ENCODE measurements at regions not wholly inside any gene's neighbourhood (a gene's known extent, or its start where the extent isn't known, plus 50 kb on each side); places are given as distances from the start of the nearest gene placed in this dataset.

DNA sequence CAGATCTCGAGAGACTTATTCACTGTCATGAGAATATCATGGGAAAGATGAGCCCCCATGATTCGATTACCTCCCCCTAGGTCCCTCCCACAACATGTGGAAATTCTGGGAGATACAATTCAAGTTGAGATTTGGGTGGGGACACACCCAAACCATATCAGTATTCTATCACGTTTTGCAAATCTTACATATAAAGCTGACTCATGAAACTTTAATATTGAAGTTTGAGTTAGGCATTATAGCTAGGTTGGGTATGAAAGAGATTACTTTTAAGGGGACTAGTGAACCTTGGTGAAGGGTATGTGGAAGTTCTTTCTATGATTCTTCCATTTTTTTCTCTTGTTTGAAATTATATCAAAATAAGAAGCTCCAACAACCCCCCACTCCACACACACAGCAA lies 117.7 kb upstream of the RASGRP1 start:
- Histone ChIP-seq H3K9me3 (ENCODE audit: control insufficient read depth in 1 of 2, insufficient read depth in 1 of 2, low read length in 2 of 2) (no peaks in the 10 kb centered on the region), H3K27ac (ENCODE audit: low read depth in 1 of 2, low read length in 2 of 2) (no peak overlapping the region), H3K4me3 (ENCODE audit: low read length) (no peak overlapping the region), H3K36me3 (ENCODE audit: insufficient read depth, low read length) (no peaks in the 10 kb centered on the region), H3K27me3 (ENCODE audit: control insufficient read depth in 1 of 2, insufficient read depth in 2 of 2, low read length in 2 of 2) (no peaks in the 10 kb centered on the region), H3K4me1 (ENCODE audit: insufficient read depth, low read length) (peaks cover 55% of the 10 kb centered on the region)
- no peaks in the 10 kb centered on the region for H3K9me3 Mint-ChIP-seq
- POLR2A ChIA-PET, result interaction anchor here (1.0 to 11.2 kb wide), 11 partner anchors 10 to 208 kb away, joined by 3 to 379 read pairs (median 6); partner anchors contain the start of gene RASGRP1
- intact Hi-C loops (cut with DNase I, micrococcal nuclease), result loop anchor here in 1 of 2 experiments (10.0 kb wide), 1 partner anchor 48 kb away; no protein-coding TSS in a partner anchor
- DNase-seq, result no peak
- no peak overlapping the region for H3K27ac Mint-ChIP-seq
- no peaks in the 10 kb centered on the region for H3K27me3 Mint-ChIP-seq
- CTCF ChIA-PET, result interaction anchor here (0.8 to 11.2 kb wide), 13 partner anchors 9 to 242 kb away, joined by 3 to 247 read pairs (median 6); partner anchors contain the start of gene RASGRP1
- no peaks in the 10 kb centered on the region for H3K36me3 Mint-ChIP-seq (ENCODE audit: low read depth)
- peaks cover 84% of the 10 kb centered on the region for H3K4me1 Mint-ChIP-seq (ENCODE audit: low read depth)
- no peak overlapping the region for H3K4me3 Mint-ChIP-seq
- TF ChIP-seq, protein P1, sequence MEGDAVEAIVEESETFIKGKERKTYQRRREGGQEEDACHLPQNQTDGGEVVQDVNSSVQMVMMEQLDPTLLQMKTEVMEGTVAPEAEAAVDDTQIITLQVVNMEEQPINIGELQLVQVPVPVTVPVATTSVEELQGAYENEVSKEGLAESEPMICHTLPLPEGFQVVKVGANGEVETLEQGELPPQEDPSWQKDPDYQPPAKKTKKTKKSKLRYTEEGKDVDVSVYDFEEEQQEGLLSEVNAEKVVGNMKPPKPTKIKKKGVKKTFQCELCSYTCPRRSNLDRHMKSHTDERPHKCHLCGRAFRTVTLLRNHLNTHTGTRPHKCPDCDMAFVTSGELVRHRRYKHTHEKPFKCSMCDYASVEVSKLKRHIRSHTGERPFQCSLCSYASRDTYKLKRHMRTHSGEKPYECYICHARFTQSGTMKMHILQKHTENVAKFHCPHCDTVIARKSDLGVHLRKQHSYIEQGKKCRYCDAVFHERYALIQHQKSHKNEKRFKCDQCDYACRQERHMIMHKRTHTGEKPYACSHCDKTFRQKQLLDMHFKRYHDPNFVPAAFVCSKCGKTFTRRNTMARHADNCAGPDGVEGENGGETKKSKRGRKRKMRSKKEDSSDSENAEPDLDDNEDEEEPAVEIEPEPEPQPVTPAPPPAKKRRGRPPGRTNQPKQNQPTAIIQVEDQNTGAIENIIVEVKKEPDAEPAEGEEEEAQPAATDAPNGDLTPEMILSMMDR (IDR thresholded peaks at IDR 0.05), result no peak
- ATAC-seq (ENCODE audit: poor library complexity), result no peak

DNA sequence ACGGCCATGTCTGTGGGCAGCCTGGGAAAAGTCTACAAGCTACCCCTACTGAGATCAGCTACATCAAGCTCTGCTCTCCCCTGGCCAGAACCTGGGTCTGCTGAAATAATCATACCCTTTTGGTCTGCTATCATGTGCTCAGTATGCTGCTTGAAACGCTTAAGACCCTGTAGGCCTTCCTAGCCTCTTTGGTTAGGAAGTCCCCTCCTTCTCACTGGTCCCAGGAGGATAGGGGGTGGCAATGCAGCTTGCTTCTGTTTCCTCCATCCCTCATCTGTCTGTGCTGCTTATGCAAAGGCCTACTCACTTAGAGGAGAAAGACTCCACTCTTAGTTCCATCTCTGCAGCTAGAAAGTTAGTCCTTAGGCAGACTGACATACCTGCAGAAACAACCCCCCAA lies 118.2 kb upstream of the RASGRP1 start:
- no peaks in the 10 kb centered on the region for H3K36me3 ChIP-seq (ENCODE audit: insufficient read depth, low read length)
- Mint-ChIP-seq H3K4me1 (ENCODE audit: low read depth) (peaks cover 84% of the 10 kb centered on the region), H3K27ac (peak overlapping the region; percentile 89), H3K36me3 (ENCODE audit: low read depth) (no peaks in the 10 kb centered on the region), H3K27me3 (no peaks in the 10 kb centered on the region), H3K4me3 (no peak overlapping the region), H3K9me3 (no peaks in the 10 kb centered on the region)
- H3K27me3 ChIP-seq (ENCODE audit: control insufficient read depth in 1 of 2, insufficient read depth in 2 of 2, low read length in 2 of 2), result no peaks in the 10 kb centered on the region
- CTCF ChIA-PET, result interaction anchor here (0.7 to 11.2 kb wide), 18 partner anchors 8 to 243 kb away, joined by 3 to 247 read pairs (median 5); partner anchors contain the start of genes FAM98B and RASGRP1
- H3K4me1 ChIP-seq (ENCODE audit: insufficient read depth, low read length), result peaks cover 55% of the 10 kb centered on the region
- ATAC-seq (ENCODE audit: poor library complexity) (no peak), DNase-seq (no peak)
- intact Hi-C loops (cut with DNase I, micrococcal nuclease), result loop anchor here (1.0 to 10.0 kb wide), 3 partner anchors 12 to 119 kb away; partner anchors contain the start of gene RASGRP1 (in 2 of the 2)
- POLR2A ChIA-PET, result interaction anchor here (1.0 to 11.2 kb wide), 13 partner anchors 11 to 209 kb away, joined by 3 to 379 read pairs (median 6); partner anchors contain the start of gene RASGRP1
- H3K9me3 ChIP-seq (ENCODE audit: control insufficient read depth in 1 of 2, insufficient read depth in 1 of 2, low read length in 2 of 2), result no peaks in the 10 kb centered on the region
- TF ChIP-seq, protein P1 (IDR thresholded peaks at IDR 0.05), result no peak
- no peak overlapping the region for H3K27ac ChIP-seq (ENCODE audit: low read depth in 1 of 2, low read length in 2 of 2)
- no peak overlapping the region for H3K4me3 ChIP-seq (ENCODE audit: low read length)

DNA sequence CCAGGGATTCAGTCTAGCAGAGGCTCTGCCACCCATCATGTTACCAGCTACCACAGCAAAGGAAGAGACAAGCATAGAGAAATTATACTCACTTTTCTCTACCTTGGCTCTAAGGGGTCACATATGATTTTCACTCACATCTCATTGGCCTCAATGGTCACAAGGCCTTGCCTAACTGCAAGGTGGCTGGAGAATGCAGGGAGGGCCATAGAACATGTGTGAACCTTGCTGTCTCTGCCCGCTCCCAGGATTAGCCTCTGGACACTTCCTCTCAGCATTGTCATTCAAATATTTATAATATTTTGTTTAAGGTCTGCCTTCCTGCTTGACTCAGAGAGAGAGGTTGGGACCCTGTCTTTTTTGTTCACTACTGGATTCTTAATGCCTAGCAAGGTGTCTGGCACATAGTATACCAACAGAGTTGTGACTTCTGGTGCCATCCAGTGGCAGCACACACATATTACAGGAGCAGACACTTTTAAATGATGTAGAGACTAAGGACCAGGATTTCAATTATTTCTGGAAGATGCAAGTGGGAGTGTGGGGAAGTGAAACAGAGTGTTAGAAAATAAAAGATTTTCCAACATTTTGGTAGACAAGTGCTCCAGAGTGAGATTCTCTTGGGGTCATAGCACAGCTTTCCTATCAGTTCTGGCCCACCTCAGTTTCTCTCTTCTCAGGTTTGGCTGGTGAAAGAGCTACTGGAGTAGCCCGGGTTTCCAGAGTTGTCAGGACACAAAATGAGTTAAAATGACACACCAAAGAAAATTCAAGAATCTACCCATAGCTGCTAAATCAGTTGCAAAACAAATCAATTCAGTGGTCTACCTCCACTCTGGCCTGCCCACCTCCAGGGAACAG lies 119.0 kb upstream of the RASGRP1 start:
- ATAC-seq (ENCODE audit: poor library complexity) (peak; percentile 63), DNase-seq (peak; percentile 45 to 88 (median 70))
- peak overlapping the region; percentile 89 for H3K27ac Mint-ChIP-seq
- no peaks in the 10 kb centered on the region for H3K9me3 Mint-ChIP-seq
- no peaks in the 10 kb centered on the region for H3K27me3 Mint-ChIP-seq
- no peaks in the 10 kb centered on the region for H3K9me3 ChIP-seq (ENCODE audit: control insufficient read depth in 1 of 2, insufficient read depth in 1 of 2, low read length in 2 of 2)
- H3K4me1 ChIP-seq (ENCODE audit: insufficient read depth, low read length), result peaks cover 60% of the 10 kb centered on the region
- peaks cover 84% of the 10 kb centered on the region for H3K4me1 Mint-ChIP-seq (ENCODE audit: low read depth)
- H3K4me3 ChIP-seq (ENCODE audit: low read length), result no peak overlapping the region
- peak overlapping the region; percentile 2 for H3K4me3 Mint-ChIP-seq
- peak overlapping the region in 1 of 2 donors; percentile 39 for H3K27ac ChIP-seq (ENCODE audit: low read depth in 1 of 2, low read length in 2 of 2)
- intact Hi-C loops (cut with DNase I, micrococcal nuclease), result loop anchor here (1.0 to 10.0 kb wide), 4 partner anchors 12 to 119 kb away; partner anchors contain the start of gene RASGRP1 (in 2 of the 2)
- no peaks in the 10 kb centered on the region for H3K36me3 Mint-ChIP-seq (ENCODE audit: low read depth)
- H3K36me3 ChIP-seq (ENCODE audit: insufficient read depth, low read length), result no peaks in the 10 kb centered on the region
- POLR2A ChIA-PET, result interaction anchor here (0.8 to 11.2 kb wide), 19 partner anchors 9 to 229 kb away, joined by 3 to 379 read pairs (median 5); partner anchors contain the start of genes FAM98B and RASGRP1
- H3K27me3 ChIP-seq (ENCODE audit: control insufficient read depth in 1 of 2, insufficient read depth in 2 of 2, low read length in 2 of 2), result no peaks in the 10 kb centered on the region
- TF ChIP-seq, protein P1 (IDR thresholded peaks at IDR 0.05), result peak; percentile 96
- CTCF ChIA-PET, result interaction anchor here (0.7 to 11.2 kb wide), 26 partner anchors 12 to 243 kb away, joined by 3 to 247 read pairs (median 4); partner anchors contain the start of genes FAM98B and RASGRP1

Measured in CD4-positive, alpha-beta T cell (primary cell).